ENCODE measurements at regions not wholly inside any gene's neighbourhood (a gene's known extent, or its start where the extent isn't known, plus 50 kb on each side); places are given as distances from the start of the nearest gene placed in this dataset.

GRCh38 chr6:43913375-43914271, 143.6 kb downstream of the VEGFA start (continued):
- TF ChIP-seq, protein P1, sequence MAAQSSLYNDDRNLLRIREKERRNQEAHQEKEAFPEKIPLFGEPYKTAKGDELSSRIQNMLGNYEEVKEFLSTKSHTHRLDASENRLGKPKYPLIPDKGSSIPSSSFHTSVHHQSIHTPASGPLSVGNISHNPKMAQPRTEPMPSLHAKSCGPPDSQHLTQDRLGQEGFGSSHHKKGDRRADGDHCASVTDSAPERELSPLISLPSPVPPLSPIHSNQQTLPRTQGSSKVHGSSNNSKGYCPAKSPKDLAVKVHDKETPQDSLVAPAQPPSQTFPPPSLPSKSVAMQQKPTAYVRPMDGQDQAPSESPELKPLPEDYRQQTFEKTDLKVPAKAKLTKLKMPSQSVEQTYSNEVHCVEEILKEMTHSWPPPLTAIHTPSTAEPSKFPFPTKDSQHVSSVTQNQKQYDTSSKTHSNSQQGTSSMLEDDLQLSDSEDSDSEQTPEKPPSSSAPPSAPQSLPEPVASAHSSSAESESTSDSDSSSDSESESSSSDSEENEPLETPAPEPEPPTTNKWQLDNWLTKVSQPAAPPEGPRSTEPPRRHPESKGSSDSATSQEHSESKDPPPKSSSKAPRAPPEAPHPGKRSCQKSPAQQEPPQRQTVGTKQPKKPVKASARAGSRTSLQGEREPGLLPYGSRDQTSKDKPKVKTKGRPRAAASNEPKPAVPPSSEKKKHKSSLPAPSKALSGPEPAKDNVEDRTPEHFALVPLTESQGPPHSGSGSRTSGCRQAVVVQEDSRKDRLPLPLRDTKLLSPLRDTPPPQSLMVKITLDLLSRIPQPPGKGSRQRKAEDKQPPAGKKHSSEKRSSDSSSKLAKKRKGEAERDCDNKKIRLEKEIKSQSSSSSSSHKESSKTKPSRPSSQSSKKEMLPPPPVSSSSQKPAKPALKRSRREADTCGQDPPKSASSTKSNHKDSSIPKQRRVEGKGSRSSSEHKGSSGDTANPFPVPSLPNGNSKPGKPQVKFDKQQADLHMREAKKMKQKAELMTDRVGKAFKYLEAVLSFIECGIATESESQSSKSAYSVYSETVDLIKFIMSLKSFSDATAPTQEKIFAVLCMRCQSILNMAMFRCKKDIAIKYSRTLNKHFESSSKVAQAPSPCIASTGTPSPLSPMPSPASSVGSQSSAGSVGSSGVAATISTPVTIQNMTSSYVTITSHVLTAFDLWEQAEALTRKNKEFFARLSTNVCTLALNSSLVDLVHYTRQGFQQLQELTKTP (IDR thresholded peaks at IDR 0.05; ENCODE audit: low read depth in 1 of 2, partially characterized antibody in 2 of 2), result peak in 1 of 2 experiments; percentile 55
- TF ChIP-seq KAT7 (CRISPR knock-in tag; IDR thresholded peaks at IDR 0.05; ENCODE audit: borderline replicate concordance) (no peak), CXXC5 (CRISPR knock-in tag; IDR thresholded peaks at IDR 0.05) (0 out of 2 replicates have a peak, but pooled peaks have one; percentile 11)

All from K562 (cell line).